Neural progenitor cell (in vitro differentiated cells): ENCODE measurements at regions not wholly inside any gene's neighbourhood (a gene's known extent, or its start where the extent isn't known, plus 50 kb on each side); places are given as distances from the start of the nearest gene placed in this dataset.

Source experiments
- DNase-seq: peaks from one replicate; pipeline ENCODE4 v3.0.0-alpha.2; 2016; ENCODE audit warnings: low spot score
- H2AFZ ChIP-seq: fragments of 200-600 bp; sonication (generic); replicated peaks from 2 replicates; pipeline ENCODE4 v1.6.1; 2016; ENCODE audit warnings: antibody characterized with exemption
- H3F3A ChIP-seq: fragments of 200-600 bp; sonication (generic); 2 replicates; pipeline ENCODE4 v1.6.1; 2016; ENCODE audit warnings: antibody characterized with exemption, low read depth
- H3K27ac ChIP-seq: fragments of 200-600 bp; sonication (generic); 2 replicates; pipeline ENCODE4 v1.5.1; 2016; ENCODE audit warnings: mild to moderate bottlenecking
- H3K27me3 ChIP-seq: fragments of 200-600 bp; sonication (generic); 2 replicates; pipeline ENCODE4 v1.6.1; 2016; ENCODE audit warnings: mild to moderate bottlenecking, moderate library complexity
- H3K36me3 ChIP-seq: fragments of 200-600 bp; sonication (generic); 2 replicates; pipeline ENCODE4 v1.5.1; 2016
- H3K4me1 ChIP-seq: fragments of 200-600 bp; sonication (generic); 2 replicates; pipeline ENCODE4 v1.6.1; 2016; ENCODE audit warnings: mixed run types
- H3K4me2 ChIP-seq: fragments of 200-600 bp; sonication (generic); 2 replicates; pipeline ENCODE4 v1.6.1; 2016
- H3K4me3 ChIP-seq: fragments of 200-600 bp; sonication (generic); 2 replicates; pipeline ENCODE4 v1.5.1; 2016
- H3K79me2 ChIP-seq: fragments of 200-600 bp; sonication (generic); 2 replicates; pipeline ENCODE4 v1.6.1; 2016; ENCODE audit warnings: low read depth
- H3K9ac ChIP-seq: fragments of 200-600 bp; sonication (generic); 2 replicates; pipeline ENCODE4 v1.6.1; 2016
- H3K9me3 ChIP-seq: fragments of 200-600 bp; sonication (generic); 2 replicates; pipeline ENCODE4 v1.5.1; 2016; ENCODE audit warnings: low read depth
- H4K20me1 ChIP-seq: fragments of 200-600 bp; sonication (generic); 2 replicates; pipeline ENCODE4 v1.6.1; 2016; ENCODE audit warnings: low read depth
- H3K27ac Mint-ChIP-seq: 3 replicates; pipeline ENCODE4 v1.8.0; 2021; ENCODE audit warnings: mixed read lengths
- H3K27me3 Mint-ChIP-seq: 2 replicates; pipeline ENCODE4 v1.8.0; 2022; ENCODE audit warnings: low read depth, mild to moderate bottlenecking, inconsistent platforms, moderate library complexity, mixed read lengths; ENCODE audit not compliant: insufficient read depth
- H3K36me3 Mint-ChIP-seq: 3 replicates; pipeline ENCODE4 v1.8.0; 2021; ENCODE audit warnings: mixed read lengths
- H3K4me1 Mint-ChIP-seq: 3 replicates; pipeline ENCODE4 v1.8.0; 2021; ENCODE audit warnings: mixed read lengths
- H3K4me3 Mint-ChIP-seq: 3 replicates; pipeline ENCODE4 v1.8.0; 2021; ENCODE audit warnings: mild to moderate bottlenecking, moderate library complexity, mixed read lengths
- H3K9me3 Mint-ChIP-seq: 3 replicates; pipeline ENCODE4 v1.8.0; 2020; ENCODE audit warnings: mixed read lengths
- CTCF ChIP-seq: fragments of 200-600 bp; sonication (generic); IDR thresholded peaks from 2 replicates; pipeline ENCODE4 v1.5.1; 2017; ENCODE audit warnings: antibody characterized with exemption, mild to moderate bottlenecking
- EZH2 ChIP-seq: fragments of 200-600 bp; sonication (generic); IDR thresholded peaks from 2 replicates; pipeline ENCODE4 v1.6.1; 2017; ENCODE audit warnings: antibody characterized with exemption, mild to moderate bottlenecking, moderate library complexity
- EZH2phosphoT487 ChIP-seq: fragments of 200-600 bp; sonication (generic); IDR thresholded peaks from 2 replicates; pipeline ENCODE4 v1.6.1; 2017; ENCODE audit warnings: antibody characterized with exemption

DNA sequence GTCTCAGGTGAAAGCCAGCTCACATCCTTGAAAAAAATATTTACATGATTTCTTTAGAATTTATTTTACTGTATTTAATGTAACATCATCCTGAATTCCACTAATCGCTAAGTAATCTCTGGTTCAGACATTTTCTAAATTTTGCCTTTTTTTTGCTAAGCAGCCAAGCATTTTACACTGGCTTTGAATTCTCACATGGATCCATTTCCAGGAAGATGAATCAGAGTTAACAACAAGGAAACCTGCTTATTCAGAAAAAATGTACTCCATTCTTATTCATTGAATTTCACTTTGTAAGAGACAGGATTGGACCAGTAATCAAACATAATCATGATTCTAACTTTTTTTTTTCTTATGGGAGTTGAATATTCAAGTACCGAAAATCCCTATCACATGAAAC, 1785.1 kb upstream of the FLRT2 start:
- no peaks in the 10 kb centered on the region for H3K36me3 ChIP-seq
- no peak for DNase-seq
- H3K9me3 ChIP-seq = no peaks in the 10 kb centered on the region
- no peak overlapping the region for H3K4me3 ChIP-seq
- no peaks in the 10 kb centered on the region for H3K79me2 ChIP-seq
- H3K9me3 Mint-ChIP-seq = no peaks in the 10 kb centered on the region
- no peak overlapping the region for H3K9ac ChIP-seq
- peaks cover 6% of the 10 kb centered on the region for H3K4me1 ChIP-seq
- H3K27ac ChIP-seq = no peak overlapping the region
- H3K36me3 Mint-ChIP-seq = no peaks in the 10 kb centered on the region
- H4K20me1 ChIP-seq = no peaks in the 10 kb centered on the region
- no peak overlapping the region for H3K4me2 ChIP-seq
- no peaks in the 10 kb centered on the region for H3K27me3 ChIP-seq
- H3K27me3 Mint-ChIP-seq = peaks cover 2% of the 10 kb centered on the region
- no peak overlapping the region for H3K4me3 Mint-ChIP-seq
- TF ChIP-seq CTCF (no peak), EZH2 (no peak), EZH2phosphoT487 (no peak)
- no peak overlapping the region for H3K27ac Mint-ChIP-seq
- H2AFZ ChIP-seq = no peak overlapping the region
- H3F3A ChIP-seq = no peaks in the 10 kb centered on the region
- H3K4me1 Mint-ChIP-seq = no peaks in the 10 kb centered on the region

DNA sequence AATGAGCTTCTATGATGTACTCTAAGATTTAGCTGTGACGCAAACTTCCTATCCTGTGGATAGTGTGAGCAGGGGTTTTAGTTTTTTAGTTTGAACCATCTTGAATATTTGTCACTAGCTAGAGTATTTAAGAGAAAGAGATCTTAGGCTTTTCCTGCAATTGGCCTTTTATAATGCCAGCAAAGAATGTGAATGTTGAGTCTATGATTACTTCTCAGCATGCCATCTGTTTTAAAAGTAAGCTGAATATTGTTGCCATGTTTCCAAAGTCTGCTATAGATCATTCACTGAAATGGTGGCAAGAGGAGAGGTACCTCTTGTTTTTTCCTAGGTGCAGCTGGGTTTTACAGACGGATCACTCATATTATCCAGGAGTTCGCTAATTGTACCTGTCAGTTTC, 1783.6 kb upstream of the FLRT2 start:
- Histone ChIP-seq H3K79me2 (no peaks in the 10 kb centered on the region), H3K4me2 (no peak overlapping the region), H3F3A (no peaks in the 10 kb centered on the region), H3K4me3 (no peak overlapping the region), H2AFZ (peak overlapping the region; percentile 73), H3K4me1 (peaks cover 8% of the 10 kb centered on the region), H3K27me3 (no peaks in the 10 kb centered on the region), H3K9me3 (no peaks in the 10 kb centered on the region), H3K27ac (no peak overlapping the region), H3K9ac (no peak overlapping the region), H4K20me1 (no peaks in the 10 kb centered on the region), H3K36me3 (no peaks in the 10 kb centered on the region)
- peaks cover 2% of the 10 kb centered on the region for H3K4me1 Mint-ChIP-seq
- H3K27ac Mint-ChIP-seq = no peak overlapping the region
- H3K36me3 Mint-ChIP-seq = no peaks in the 10 kb centered on the region
- TF ChIP-seq EZH2 = no peak
- TF ChIP-seq EZH2phosphoT487 = no peak
- no peak for TF ChIP-seq CTCF
- H3K9me3 Mint-ChIP-seq = no peaks in the 10 kb centered on the region
- no peak for DNase-seq
- no peak overlapping the region for H3K4me3 Mint-ChIP-seq
- H3K27me3 Mint-ChIP-seq = peaks cover 2% of the 10 kb centered on the region

DNA sequence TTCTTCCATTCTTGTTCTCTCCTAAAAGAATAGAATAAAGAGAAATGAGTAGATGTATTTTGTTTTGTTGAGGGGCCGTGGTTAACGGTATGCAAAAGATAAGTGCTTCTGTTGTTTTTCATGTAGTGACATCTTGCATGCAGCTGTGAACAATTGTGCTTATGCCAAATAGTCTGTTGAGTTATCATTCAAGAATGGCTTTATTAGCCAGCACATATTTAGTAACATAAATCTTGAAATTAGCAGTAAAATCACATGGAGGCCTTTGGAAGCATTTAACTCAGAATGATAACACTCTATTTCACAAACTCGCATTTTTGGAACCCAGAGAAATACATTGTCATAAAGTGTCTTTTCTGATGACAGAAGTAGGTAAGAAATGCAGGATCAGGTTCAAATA, 1772.0 kb upstream of the FLRT2 start:
- Mint-ChIP-seq H3K27me3 (peaks cover 2% of the 10 kb centered on the region), H3K4me1 (no peaks in the 10 kb centered on the region), H3K36me3 (no peaks in the 10 kb centered on the region), H3K9me3 (no peaks in the 10 kb centered on the region), H3K27ac (no peak overlapping the region), H3K4me3 (no peak overlapping the region)
- no peaks in the 10 kb centered on the region for H3K9me3 ChIP-seq
- no peak for DNase-seq
- H3K4me3 ChIP-seq = no peak overlapping the region
- no peaks in the 10 kb centered on the region for H3K36me3 ChIP-seq
- no peaks in the 10 kb centered on the region for H3F3A ChIP-seq
- H3K9ac ChIP-seq = no peak overlapping the region
- no peak for TF ChIP-seq CTCF
- TF ChIP-seq EZH2phosphoT487 = no peak
- TF ChIP-seq EZH2 = no peak
- H3K79me2 ChIP-seq = no peaks in the 10 kb centered on the region
- H4K20me1 ChIP-seq = no peaks in the 10 kb centered on the region
- no peak overlapping the region for H2AFZ ChIP-seq
- no peaks in the 10 kb centered on the region for H3K27me3 ChIP-seq
- H3K27ac ChIP-seq = no peak overlapping the region
- no peaks in the 10 kb centered on the region for H3K4me1 ChIP-seq
- no peak overlapping the region for H3K4me2 ChIP-seq
